Astrocyte of the spinal cord (primary cell): ENCODE measurements at regions not wholly inside any gene's neighbourhood (a gene's known extent, or its start where the extent isn't known, plus 50 kb on each side); places are given as distances from the start of the nearest gene placed in this dataset.

ENCODE experiments used
- DNase-seq: peaks from one replicate; pipeline ENCODE4 v3.0.0; 2011; ENCODE audit warnings: low read depth, low spot score
- H3K4me3 ChIP-seq: 2 replicates; pipeline ENCODE4 v1.5.1; 2011; ENCODE audit warnings: low read depth, mild to moderate bottlenecking, low read length, moderate library complexity
- in situ Hi-C: cut with HindIII; loops from 2 replicates; pipeline ENCODE4 v1.10.0; 2017; ENCODE audit warnings: low sequenced_read_pairs
- TF ChIP-seq, protein P1 (sequence below): IDR thresholded peaks from 2 replicates; pipeline ENCODE4 v1.5.1; 2012; ENCODE audit warnings: low read depth, mild to moderate bottlenecking, low read length, inconsistent platforms

DNA sequence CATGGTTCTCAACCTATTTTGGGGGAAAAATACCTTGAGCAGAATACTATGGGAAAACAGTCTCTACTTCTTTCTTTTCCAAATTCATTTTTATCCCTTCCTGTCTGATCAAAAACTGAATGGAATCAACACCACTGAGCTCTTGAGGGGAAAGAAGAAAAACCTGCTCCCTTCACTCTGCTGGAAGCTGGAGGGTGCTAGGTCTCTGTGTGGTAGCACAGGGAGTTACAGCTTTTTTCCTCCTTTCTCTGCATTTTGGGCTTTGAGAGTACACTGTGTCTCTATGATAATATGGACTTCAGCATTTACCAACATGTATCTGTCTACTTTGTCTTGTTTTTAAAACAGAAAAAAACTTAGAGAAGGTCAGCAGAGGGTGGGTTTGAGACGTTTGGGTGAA, 417.2 kb upstream of the SYT1 start:
- in situ Hi-C loops, result no loop called here
- TF ChIP-seq, protein P1, sequence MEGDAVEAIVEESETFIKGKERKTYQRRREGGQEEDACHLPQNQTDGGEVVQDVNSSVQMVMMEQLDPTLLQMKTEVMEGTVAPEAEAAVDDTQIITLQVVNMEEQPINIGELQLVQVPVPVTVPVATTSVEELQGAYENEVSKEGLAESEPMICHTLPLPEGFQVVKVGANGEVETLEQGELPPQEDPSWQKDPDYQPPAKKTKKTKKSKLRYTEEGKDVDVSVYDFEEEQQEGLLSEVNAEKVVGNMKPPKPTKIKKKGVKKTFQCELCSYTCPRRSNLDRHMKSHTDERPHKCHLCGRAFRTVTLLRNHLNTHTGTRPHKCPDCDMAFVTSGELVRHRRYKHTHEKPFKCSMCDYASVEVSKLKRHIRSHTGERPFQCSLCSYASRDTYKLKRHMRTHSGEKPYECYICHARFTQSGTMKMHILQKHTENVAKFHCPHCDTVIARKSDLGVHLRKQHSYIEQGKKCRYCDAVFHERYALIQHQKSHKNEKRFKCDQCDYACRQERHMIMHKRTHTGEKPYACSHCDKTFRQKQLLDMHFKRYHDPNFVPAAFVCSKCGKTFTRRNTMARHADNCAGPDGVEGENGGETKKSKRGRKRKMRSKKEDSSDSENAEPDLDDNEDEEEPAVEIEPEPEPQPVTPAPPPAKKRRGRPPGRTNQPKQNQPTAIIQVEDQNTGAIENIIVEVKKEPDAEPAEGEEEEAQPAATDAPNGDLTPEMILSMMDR, result no peak
- H3K4me3 ChIP-seq, result no peak overlapping the region
- no peak for DNase-seq

DNA sequence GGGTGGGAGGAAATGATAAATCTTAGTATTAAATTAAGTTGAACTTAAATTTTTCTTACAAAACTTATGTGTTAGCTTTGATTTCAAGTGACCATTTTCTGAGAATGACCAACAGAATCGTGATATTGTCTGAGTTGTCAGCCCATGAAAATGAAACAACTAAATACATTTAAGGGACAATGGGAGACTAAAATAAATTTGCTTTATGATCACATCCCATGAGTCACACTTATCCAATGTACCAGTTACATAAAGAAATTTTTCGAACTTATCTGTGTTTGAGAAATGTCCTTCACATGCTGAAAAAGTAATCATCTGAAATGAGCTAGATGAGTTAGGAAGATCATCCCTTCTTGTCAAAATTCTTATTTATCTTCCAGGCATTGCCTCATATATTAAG, 415.9 kb upstream of the SYT1 start:
- DNase-seq, result no peak
- H3K4me3 ChIP-seq, result no peak overlapping the region
- TF ChIP-seq, protein P1, result no peak
- in situ Hi-C loops, result no loop called here

- no peak for DNase-seq
Measured at GRCh38 chr12:78455991-78456390, 408.6 kb upstream of the SYT1 start.

GRCh38 chr12:78457938-78458337, 406.6 kb upstream of the SYT1 start:
- H3K4me3 ChIP-seq, result no peak overlapping the region
- TF ChIP-seq, protein P1, result no peak
- in situ Hi-C loops, result no loop called here
- DNase-seq, result peak; percentile 22

More at GRCh38 chr12:78455991-78456390, 408.6 kb upstream of the SYT1 start:
- no peak overlapping the region for H3K4me3 ChIP-seq
- TF ChIP-seq, protein P1, result no peak
- in situ Hi-C loops, result no loop called here

GRCh38 chr12:78470354-78471195, 394.0 kb upstream of the SYT1 start:
- no peak overlapping the region for H3K4me3 ChIP-seq
- peak; percentile 66 for DNase-seq
- in situ Hi-C loops, result no loop called here
- TF ChIP-seq, protein P1, result peak; percentile 75

DNA sequence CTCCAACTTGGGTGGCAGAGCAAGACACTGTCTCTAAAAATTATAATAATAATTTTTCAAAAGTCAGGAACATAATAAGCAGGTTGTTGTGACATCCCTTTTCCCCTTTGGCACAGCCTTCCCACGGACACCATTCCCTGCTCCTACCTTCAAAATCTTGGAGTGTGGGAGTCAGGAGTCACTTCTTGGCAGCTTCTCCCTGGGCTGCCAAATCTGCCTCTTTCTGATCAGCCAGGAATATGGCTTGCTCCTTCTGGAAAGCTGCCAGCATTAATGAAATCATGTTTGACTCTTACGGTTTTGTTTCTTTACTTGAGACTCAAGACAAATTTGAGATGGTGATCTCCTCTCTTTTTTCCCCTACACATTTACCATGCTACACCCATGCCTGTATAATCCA, 391.4 kb upstream of the SYT1 start:
- TF ChIP-seq, protein P1, result no peak
- in situ Hi-C loops, result no loop called here
- peak; percentile 35 for DNase-seq
- no peak overlapping the region for H3K4me3 ChIP-seq
